HG02678 (cell line): ENCODE measurements at regions not wholly inside any gene's neighbourhood (a gene's known extent, or its start where the extent isn't known, plus 50 kb on each side); places are given as distances from the start of the nearest gene placed in this dataset.

Experiments used
- ATAC-seq: cut with Tn5 transposase; IDR thresholded peaks from one replicate; pipeline ENCODE4 v1.9.1; 2021; ENCODE audit warnings: mild to moderate bottlenecking, moderate library complexity; ENCODE audit not compliant: unreplicated experiment

GRCh38 chr6:84526631-84527030 is 237.8 kb downstream of the TBX18 start:
- ATAC-seq, result no peak

GRCh38 chr6:84525907-84526306 is 238.5 kb downstream of the TBX18 start:
- ATAC-seq, result no peak

- ATAC-seq, result no peak
Measured at GRCh38 chr6:84524636-84525035, 239.8 kb downstream of the TBX18 start.

GRCh38 chr6:84522135-84522549 is 242.3 kb downstream of the TBX18 start:
- no peak for ATAC-seq

GRCh38 chr6:84521511-84521910 is 242.9 kb downstream of the TBX18 start:
- no peak for ATAC-seq

GRCh38 chr6:84517741-84518530 is 246.5 kb downstream of the TBX18 start:
- no peak for ATAC-seq

GRCh38 chr6:84516154-84516553 is 248.2 kb downstream of the TBX18 start:
- no peak for ATAC-seq

- ATAC-seq, result no peak
Measured at GRCh38 chr6:84515067-84515466, 249.3 kb downstream of the TBX18 start.

- no peak for ATAC-seq
Measured at GRCh38 chr6:84514089-84514971, 250.1 kb downstream of the TBX18 start.

- no peak for ATAC-seq
Measured at GRCh38 chr6:84512391-84512790, 252.0 kb downstream of the TBX18 start.

GRCh38 chr6:84511929-84512328 is 252.5 kb downstream of the TBX18 start:
- no peak for ATAC-seq

GRCh38 chr6:84508981-84509380 is 255.4 kb downstream of the TBX18 start:
- ATAC-seq, result no peak

- ATAC-seq, result no peak
Measured at GRCh38 chr6:84508334-84508733, 256.1 kb downstream of the TBX18 start.

- ATAC-seq, result no peak
Measured at GRCh38 chr6:84504025-84504424, 260.4 kb downstream of the TBX18 start.

- no peak for ATAC-seq
Measured at GRCh38 chr6:84501315-84501714, 263.1 kb downstream of the TBX18 start.

- no peak for ATAC-seq
Measured at GRCh38 chr6:84500726-84501125, 263.7 kb downstream of the TBX18 start.

- ATAC-seq, result no peak
Measured at GRCh38 chr6:84498905-84499304, 265.5 kb downstream of the TBX18 start.

- ATAC-seq, result no peak
Measured at GRCh38 chr6:84492241-84493165, 265.1 kb upstream of the CEP162 start.

GRCh38 chr6:84489598-84489997 is 262.2 kb upstream of the CEP162 start:
- ATAC-seq, result no peak

GRCh38 chr6:84486526-84486925 is 259.1 kb upstream of the CEP162 start:
- no peak for ATAC-seq

GRCh38 chr6:84469144-84469543 is 241.7 kb upstream of the CEP162 start:
- no peak for ATAC-seq
